Neural progenitor cell (in vitro differentiated cells): ENCODE measurements at regions not wholly inside any gene's neighbourhood (a gene's known extent, or its start where the extent isn't known, plus 50 kb on each side); places are given as distances from the start of the nearest gene placed in this dataset.
A peak's percentile ranks its signal among the peaks of the same experiment; 100 is the strongest.

Source experiments
- DNase-seq: peaks from one replicate; pipeline ENCODE4 v3.0.0-alpha.2; 2016; ENCODE audit warnings: low spot score
- H2AFZ ChIP-seq: fragments of 200-600 bp; sonication (generic); replicated peaks from 2 replicates; pipeline ENCODE4 v1.6.1; 2016; ENCODE audit warnings: antibody characterized with exemption
- H3F3A ChIP-seq: fragments of 200-600 bp; sonication (generic); 2 replicates; pipeline ENCODE4 v1.6.1; 2016; ENCODE audit warnings: antibody characterized with exemption, low read depth
- H3K27ac ChIP-seq: fragments of 200-600 bp; sonication (generic); 2 replicates; pipeline ENCODE4 v1.5.1; 2016; ENCODE audit warnings: mild to moderate bottlenecking
- H3K27me3 ChIP-seq: fragments of 200-600 bp; sonication (generic); 2 replicates; pipeline ENCODE4 v1.6.1; 2016; ENCODE audit warnings: mild to moderate bottlenecking, moderate library complexity
- H3K36me3 ChIP-seq: fragments of 200-600 bp; sonication (generic); 2 replicates; pipeline ENCODE4 v1.5.1; 2016
- H3K4me1 ChIP-seq: fragments of 200-600 bp; sonication (generic); 2 replicates; pipeline ENCODE4 v1.6.1; 2016; ENCODE audit warnings: mixed run types
- H3K4me2 ChIP-seq: fragments of 200-600 bp; sonication (generic); 2 replicates; pipeline ENCODE4 v1.6.1; 2016
- H3K4me3 ChIP-seq: fragments of 200-600 bp; sonication (generic); 2 replicates; pipeline ENCODE4 v1.5.1; 2016
- H3K79me2 ChIP-seq: fragments of 200-600 bp; sonication (generic); 2 replicates; pipeline ENCODE4 v1.6.1; 2016; ENCODE audit warnings: low read depth
- H3K9ac ChIP-seq: fragments of 200-600 bp; sonication (generic); 2 replicates; pipeline ENCODE4 v1.6.1; 2016
- H3K9me3 ChIP-seq: fragments of 200-600 bp; sonication (generic); 2 replicates; pipeline ENCODE4 v1.5.1; 2016; ENCODE audit warnings: low read depth
- H4K20me1 ChIP-seq: fragments of 200-600 bp; sonication (generic); 2 replicates; pipeline ENCODE4 v1.6.1; 2016; ENCODE audit warnings: low read depth
- H3K27ac Mint-ChIP-seq: 3 replicates; pipeline ENCODE4 v1.8.0; 2021; ENCODE audit warnings: mixed read lengths
- H3K27me3 Mint-ChIP-seq: 2 replicates; pipeline ENCODE4 v1.8.0; 2022; ENCODE audit warnings: low read depth, mild to moderate bottlenecking, inconsistent platforms, moderate library complexity, mixed read lengths; ENCODE audit not compliant: insufficient read depth
- H3K36me3 Mint-ChIP-seq: 3 replicates; pipeline ENCODE4 v1.8.0; 2021; ENCODE audit warnings: mixed read lengths
- H3K4me1 Mint-ChIP-seq: 3 replicates; pipeline ENCODE4 v1.8.0; 2021; ENCODE audit warnings: mixed read lengths
- H3K4me3 Mint-ChIP-seq: 3 replicates; pipeline ENCODE4 v1.8.0; 2021; ENCODE audit warnings: mild to moderate bottlenecking, moderate library complexity, mixed read lengths
- H3K9me3 Mint-ChIP-seq: 3 replicates; pipeline ENCODE4 v1.8.0; 2020; ENCODE audit warnings: mixed read lengths
- CTCF ChIP-seq: fragments of 200-600 bp; sonication (generic); IDR thresholded peaks from 2 replicates; pipeline ENCODE4 v1.5.1; 2017; ENCODE audit warnings: antibody characterized with exemption, mild to moderate bottlenecking
- EZH2 ChIP-seq: fragments of 200-600 bp; sonication (generic); IDR thresholded peaks from 2 replicates; pipeline ENCODE4 v1.6.1; 2017; ENCODE audit warnings: antibody characterized with exemption, mild to moderate bottlenecking, moderate library complexity
- EZH2phosphoT487 ChIP-seq: fragments of 200-600 bp; sonication (generic); IDR thresholded peaks from 2 replicates; pipeline ENCODE4 v1.6.1; 2017; ENCODE audit warnings: antibody characterized with exemption

GRCh38 chr3:176799675-176800074 lies 397.6 kb downstream of the TBL1XR1 start:
- Mint-ChIP-seq H3K9me3 (no peaks in the 10 kb centered on the region), H3K27me3 (no peaks in the 10 kb centered on the region), H3K4me3 (no peak overlapping the region), H3K4me1 (peaks cover 2% of the 10 kb centered on the region), H3K36me3 (no peaks in the 10 kb centered on the region), H3K27ac (no peak overlapping the region)
- no peak for TF ChIP-seq CTCF
- no peak for TF ChIP-seq EZH2
- no peak for TF ChIP-seq EZH2phosphoT487
- no peak overlapping the region for H3K4me3 ChIP-seq
- H3K9me3 ChIP-seq, result no peaks in the 10 kb centered on the region
- peak; percentile 6 for DNase-seq
- H3K4me2 ChIP-seq, result no peak overlapping the region
- no peaks in the 10 kb centered on the region for H3F3A ChIP-seq
- H3K9ac ChIP-seq, result no peak overlapping the region
- no peaks in the 10 kb centered on the region for H3K79me2 ChIP-seq
- H4K20me1 ChIP-seq, result no peaks in the 10 kb centered on the region
- no peaks in the 10 kb centered on the region for H3K27me3 ChIP-seq
- peak overlapping the region; percentile 53 for H2AFZ ChIP-seq
- no peaks in the 10 kb centered on the region for H3K36me3 ChIP-seq
- no peak overlapping the region for H3K27ac ChIP-seq
- H3K4me1 ChIP-seq, result peaks cover 1% of the 10 kb centered on the region

GRCh38 chr3:176798680-176799079 lies 398.6 kb downstream of the TBL1XR1 start:
- Histone ChIP-seq H3K36me3 (no peaks in the 10 kb centered on the region), H3K9me3 (no peaks in the 10 kb centered on the region), H3K4me2 (no peak overlapping the region), H3K9ac (no peak overlapping the region), H2AFZ (no peak overlapping the region), H3K27ac (no peak overlapping the region), H3K4me1 (peaks cover 3% of the 10 kb centered on the region), H3F3A (no peaks in the 10 kb centered on the region), H3K79me2 (no peaks in the 10 kb centered on the region), H3K27me3 (no peaks in the 10 kb centered on the region), H4K20me1 (no peaks in the 10 kb centered on the region), H3K4me3 (no peak overlapping the region)
- DNase-seq, result no peak
- no peaks in the 10 kb centered on the region for H3K36me3 Mint-ChIP-seq
- no peaks in the 10 kb centered on the region for H3K9me3 Mint-ChIP-seq
- H3K4me3 Mint-ChIP-seq, result no peak overlapping the region
- H3K27me3 Mint-ChIP-seq, result no peaks in the 10 kb centered on the region
- peaks cover 2% of the 10 kb centered on the region for H3K4me1 Mint-ChIP-seq
- H3K27ac Mint-ChIP-seq, result no peak overlapping the region
- no peak for TF ChIP-seq CTCF
- TF ChIP-seq EZH2, result no peak
- no peak for TF ChIP-seq EZH2phosphoT487

GRCh38 chr3:176796371-176796770 lies 400.9 kb downstream of the TBL1XR1 start:
- Histone ChIP-seq H3K79me2 (no peaks in the 10 kb centered on the region), H3K4me3 (no peak overlapping the region), H3K4me2 (no peak overlapping the region), H3K36me3 (no peaks in the 10 kb centered on the region), H3K4me1 (peaks cover 3% of the 10 kb centered on the region), H4K20me1 (no peaks in the 10 kb centered on the region), H3F3A (no peaks in the 10 kb centered on the region), H2AFZ (no peak overlapping the region), H3K9me3 (no peaks in the 10 kb centered on the region), H3K9ac (no peak overlapping the region), H3K27ac (no peak overlapping the region), H3K27me3 (no peaks in the 10 kb centered on the region)
- no peak for TF ChIP-seq CTCF
- no peak for TF ChIP-seq EZH2
- no peak for TF ChIP-seq EZH2phosphoT487
- Mint-ChIP-seq H3K4me1 (peaks cover 2% of the 10 kb centered on the region), H3K36me3 (no peaks in the 10 kb centered on the region), H3K27ac (no peak overlapping the region), H3K4me3 (no peak overlapping the region), H3K9me3 (no peaks in the 10 kb centered on the region), H3K27me3 (no peaks in the 10 kb centered on the region)
- DNase-seq, result no peak
